ENCODE measurements at regions not wholly inside any gene's neighbourhood (a gene's known extent, or its start where the extent isn't known, plus 50 kb on each side); places are given as distances from the start of the nearest gene placed in this dataset.

- TF ChIP-seq CUX1 (IDR thresholded peaks at IDR 0.05; ENCODE audit: insufficient replicate concordance, low read depth, low read length) = no peak
- no peak for TF ChIP-seq RAD21 (IDR thresholded peaks at IDR 0.05; ENCODE audit: insufficient read depth, low read depth, low read length)
- no peak for TF ChIP-seq TBL1XR1 (IDR thresholded peaks at IDR 0.05; ENCODE audit: low read depth, low read length)
- TF ChIP-seq STAT1 (conservative IDR thresholded peaks at IDR 0.05) = no peak
- TF ChIP-seq SPI1 (IDR thresholded peaks at IDR 0.05; ENCODE audit: borderline replicate concordance, insufficient read depth, low read depth, low read length) = no peak
- no peak for TF ChIP-seq SIN3A (IDR thresholded peaks at IDR 0.05; ENCODE audit: low read depth, low read length)
- no peak for TF ChIP-seq TCF7 (IDR thresholded peaks at IDR 0.05; ENCODE audit: borderline replicate concordance)
- no peak for TF ChIP-seq POLR2AphosphoS2 (IDR thresholded peaks at IDR 0.05; ENCODE audit: low read depth, low read length)
- TF ChIP-seq CTCF (IDR thresholded peaks at IDR 0.05 in 2 of 3, conservative IDR thresholded peaks at IDR 0.05 in 1 of 3; ENCODE audit: control insufficient read depth in 2 of 3, extremely low read depth in 1 of 3, insufficient read depth in 1 of 3, low read depth in 3 of 3, low read length in 3 of 3) = no peak
These were observed 352.7 kb upstream of the SEMA3A start (continued) for GRCh38 chr7:84547331-84547730.

All from GM12878 (cell line).